ENCODE measurements at regions not wholly inside any gene's neighbourhood (a gene's known extent, or its start where the extent isn't known, plus 50 kb on each side); places are given as distances from the start of the nearest gene placed in this dataset.
"Not testable (repeated sequence)": the region's sequence is repeated elsewhere in the genome, so short reads cannot be mapped to it uniquely, and the experiment has no call there.

DNA sequence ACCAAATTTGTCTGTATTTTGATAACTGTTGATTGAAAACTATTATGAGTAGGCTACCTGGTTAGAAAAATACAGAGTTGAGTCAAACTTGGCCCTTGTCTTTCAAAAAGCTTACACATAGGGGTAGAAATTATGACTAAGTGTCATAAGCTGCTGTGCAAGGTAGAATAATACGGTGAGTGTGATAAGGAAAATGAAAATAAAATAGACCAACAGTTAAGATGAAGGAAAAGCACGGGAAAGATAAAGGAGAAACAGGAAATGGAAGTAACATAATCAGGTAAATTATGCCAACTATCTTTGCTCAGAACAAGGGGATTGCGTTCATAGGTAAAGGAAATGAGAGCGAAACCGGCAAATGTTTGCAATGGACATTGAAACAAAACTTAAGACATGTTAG is 302.5 kb downstream of the PCDH7 start:
- no peak for DNase-seq

DNA sequence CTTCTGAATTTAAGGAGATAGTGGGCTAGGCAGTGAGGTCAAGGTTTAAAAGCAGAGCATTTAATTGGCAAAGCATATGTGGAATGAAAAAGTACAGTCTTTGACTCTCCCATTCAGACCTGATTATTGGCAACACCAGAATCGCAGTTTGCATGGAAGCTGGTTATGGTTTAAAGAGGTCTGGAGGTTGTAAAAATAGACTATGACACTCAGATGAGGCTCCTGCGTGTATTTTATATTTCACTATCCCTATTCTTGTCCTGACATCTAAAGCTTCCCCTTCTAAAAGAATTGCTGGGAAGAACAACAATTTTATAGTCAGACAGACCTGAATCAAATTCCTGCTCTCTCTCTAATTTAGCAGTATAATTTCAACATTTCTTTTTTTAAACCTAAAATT is 302.9 kb downstream of the PCDH7 start:
- no peak for DNase-seq

DNA sequence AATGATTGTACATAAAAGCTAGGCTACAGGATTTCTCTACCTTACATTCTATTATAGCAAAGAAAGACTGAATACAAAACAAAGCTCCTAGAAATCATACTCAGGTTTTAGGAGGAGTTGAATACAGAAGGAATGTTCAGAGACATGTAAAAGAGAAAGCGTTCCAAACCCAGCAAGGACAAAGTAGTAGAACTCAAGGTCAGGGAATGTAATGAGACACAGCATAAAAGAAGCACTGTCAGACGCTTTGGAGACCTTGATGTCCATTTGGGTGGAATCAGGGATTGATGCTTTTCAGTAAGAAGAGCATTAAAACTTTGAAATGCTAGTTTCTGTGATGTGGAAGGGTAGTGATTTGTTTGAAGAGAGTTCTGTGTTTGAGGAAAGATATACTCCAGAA is 303.6 kb downstream of the PCDH7 start:
- no peak for DNase-seq

DNA sequence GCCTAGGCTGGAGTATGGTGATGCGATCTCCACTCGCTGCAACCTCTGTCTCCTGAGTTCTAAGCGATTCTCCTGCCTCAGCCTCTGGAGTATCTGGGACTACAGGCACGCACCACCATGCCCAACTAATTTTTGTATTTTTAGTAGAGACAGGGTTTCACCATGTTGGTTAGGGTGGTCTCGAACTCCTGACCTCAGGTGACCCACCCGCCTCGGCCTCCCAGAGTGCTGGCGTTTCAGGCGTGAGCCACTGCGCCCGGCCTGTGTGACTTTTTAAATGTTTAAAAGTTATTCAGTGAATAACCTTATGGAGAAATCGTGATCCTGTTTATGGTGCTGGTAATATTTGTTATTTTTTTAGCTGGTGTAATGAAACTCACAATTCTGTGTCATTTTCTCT is 304.6 kb downstream of the PCDH7 start:
- not testable (repeated sequence) for DNase-seq

DNA sequence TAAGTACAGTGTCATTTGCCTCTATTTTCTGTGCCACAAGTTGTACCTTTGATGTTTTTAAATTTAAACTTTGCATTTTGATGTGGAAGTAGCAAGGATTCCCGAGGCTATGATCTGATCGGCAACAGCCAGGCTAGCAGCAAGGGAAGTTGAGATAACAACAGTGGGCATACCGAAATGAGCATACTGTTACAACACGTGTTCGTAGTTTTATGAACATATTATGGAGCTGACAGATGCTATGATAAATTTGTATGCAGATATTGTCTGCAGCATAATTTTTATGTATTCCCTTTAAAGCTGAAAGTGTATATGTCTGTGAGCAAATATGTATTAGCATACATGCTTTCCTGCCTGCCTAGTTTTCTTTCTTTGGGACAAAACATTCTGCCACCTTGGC is 306.1 kb downstream of the PCDH7 start:
- DNase-seq: no peak

DNA sequence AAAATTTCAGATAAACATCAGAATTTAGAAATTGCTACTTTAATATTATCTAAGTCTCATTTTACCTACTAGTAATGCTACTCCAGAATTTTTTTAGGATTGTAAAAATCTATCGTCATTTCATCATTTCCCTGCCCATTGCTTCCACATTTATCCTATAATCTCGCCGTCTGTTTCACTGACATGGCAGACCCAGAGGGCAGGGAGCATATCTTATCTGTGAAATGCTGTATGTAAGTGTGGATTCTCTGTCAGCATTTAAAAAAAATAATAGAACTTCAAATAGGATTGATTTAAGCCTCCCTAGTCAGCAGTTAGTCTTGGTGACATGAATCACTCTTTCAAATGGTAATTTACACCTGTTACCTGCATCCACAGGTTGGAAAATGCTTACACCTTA is 314.4 kb downstream of the PCDH7 start:
- no peak for DNase-seq

DNA sequence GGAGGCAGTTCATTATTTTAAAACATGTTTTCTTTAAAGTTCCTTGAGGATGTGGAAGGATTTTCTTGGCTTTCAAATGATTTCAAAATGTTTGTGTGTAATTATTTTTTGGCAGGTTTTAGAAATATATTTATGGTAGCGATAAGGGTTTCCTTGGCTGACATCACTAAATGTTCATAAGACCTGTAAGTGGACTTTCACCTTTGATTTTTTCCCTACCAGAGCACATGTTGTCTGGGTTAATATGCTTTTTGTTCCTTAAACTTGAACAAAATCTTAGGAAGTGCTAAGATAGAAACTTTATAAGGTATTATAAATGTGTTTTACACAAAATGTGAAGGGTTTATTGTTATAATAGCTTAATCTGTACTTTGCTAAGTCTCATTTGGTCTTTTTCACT is 315.6 kb downstream of the PCDH7 start:
- no peak for DNase-seq

DNA sequence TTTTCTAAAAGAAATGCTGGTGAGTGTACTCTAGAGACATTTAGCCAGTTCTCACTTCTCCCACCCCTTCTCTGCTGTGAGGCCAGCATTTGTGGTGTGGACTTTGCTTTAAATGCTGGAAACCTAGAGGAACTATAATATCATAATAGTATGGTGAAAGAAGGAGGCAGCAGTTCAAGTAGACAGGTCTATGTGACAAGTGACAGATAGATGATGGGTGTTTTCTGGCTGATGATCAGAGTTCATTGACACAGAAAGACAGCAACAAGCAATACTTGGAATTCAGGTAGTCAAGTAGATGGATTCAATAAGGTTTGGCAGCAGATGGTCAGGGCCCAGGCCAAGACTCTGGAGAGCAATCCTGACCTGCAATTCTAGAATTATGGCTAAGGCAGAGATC is 317.5 kb downstream of the PCDH7 start:
- no peak for DNase-seq

DNA sequence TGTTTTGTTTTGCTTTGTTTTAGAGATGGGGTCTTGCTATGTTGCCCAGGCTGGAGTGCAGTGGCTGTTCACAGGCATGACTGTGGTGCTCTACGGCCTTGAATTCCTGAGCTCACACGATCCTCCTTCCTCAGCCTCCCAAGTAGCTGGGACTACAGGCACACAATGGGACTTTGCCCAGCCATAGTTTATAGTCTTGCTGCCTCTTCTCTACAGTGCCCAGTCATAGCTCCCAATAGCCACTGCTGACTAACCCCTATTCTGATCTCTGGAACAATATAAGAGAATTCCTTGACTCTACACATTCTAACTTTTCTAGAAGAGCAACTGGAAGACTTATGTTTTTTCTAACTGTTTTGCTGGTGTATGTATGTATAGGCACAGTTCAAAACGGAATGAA is 319.2 kb downstream of the PCDH7 start:
- DNase-seq: no peak

DNA sequence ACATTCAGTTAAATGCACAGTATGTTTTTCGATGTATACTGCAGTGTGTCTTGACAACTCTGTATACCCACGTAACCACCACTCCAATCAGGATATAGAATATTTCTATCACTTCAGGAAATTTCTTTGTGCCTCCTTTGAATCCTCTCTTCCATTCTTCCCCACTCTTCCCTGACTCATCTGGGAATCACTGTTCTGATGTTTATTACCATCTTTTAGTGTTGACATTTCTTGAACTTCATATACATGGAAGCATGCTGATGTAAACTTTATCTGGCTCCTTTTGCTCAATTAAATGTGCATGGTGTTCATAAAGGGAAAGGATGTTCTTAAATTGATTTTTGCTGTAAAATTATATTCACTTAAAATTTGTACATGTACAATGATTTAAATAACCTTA is 319.9 kb downstream of the PCDH7 start:
- no peak for DNase-seq

DNA sequence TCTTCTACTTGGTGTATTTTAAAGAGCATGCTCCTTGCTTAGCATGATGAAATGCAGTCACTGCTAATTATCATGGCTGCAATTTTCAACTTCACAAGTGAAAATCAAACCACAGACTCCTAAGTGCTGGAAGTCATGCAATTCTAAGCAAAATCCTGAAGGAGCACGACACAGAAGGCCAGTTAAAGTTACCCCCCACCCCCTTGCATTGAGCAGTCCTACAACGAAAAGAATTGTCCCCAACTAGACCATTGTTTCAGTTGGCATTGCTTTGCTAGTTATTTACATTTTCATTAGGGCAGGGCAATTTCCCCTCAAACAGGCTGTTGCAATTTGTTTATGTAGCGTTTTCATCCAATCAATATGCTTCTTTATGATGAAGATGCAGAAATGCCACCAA is 321.2 kb downstream of the PCDH7 start:
- DNase-seq: no peak

DNA sequence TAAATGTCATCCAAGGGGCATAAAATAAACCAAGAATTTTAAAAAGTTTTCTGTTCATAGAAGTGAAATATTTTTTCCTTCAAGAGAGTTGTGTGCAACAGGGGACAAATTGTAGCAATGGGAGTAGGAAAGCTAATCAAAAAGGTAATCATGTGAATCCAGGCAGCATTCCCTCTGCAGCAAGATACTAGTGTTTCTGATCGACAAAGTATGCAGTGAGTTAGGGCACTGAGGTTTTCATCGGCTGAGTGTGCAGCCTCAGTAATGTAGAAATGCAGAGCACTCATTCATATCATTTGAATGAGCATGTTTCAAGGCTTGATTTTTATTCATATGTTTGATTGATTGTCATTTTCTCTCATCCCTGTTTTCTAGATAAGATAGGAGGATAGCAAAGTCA is 321.7 kb downstream of the PCDH7 start:
- DNase-seq: no peak

DNA sequence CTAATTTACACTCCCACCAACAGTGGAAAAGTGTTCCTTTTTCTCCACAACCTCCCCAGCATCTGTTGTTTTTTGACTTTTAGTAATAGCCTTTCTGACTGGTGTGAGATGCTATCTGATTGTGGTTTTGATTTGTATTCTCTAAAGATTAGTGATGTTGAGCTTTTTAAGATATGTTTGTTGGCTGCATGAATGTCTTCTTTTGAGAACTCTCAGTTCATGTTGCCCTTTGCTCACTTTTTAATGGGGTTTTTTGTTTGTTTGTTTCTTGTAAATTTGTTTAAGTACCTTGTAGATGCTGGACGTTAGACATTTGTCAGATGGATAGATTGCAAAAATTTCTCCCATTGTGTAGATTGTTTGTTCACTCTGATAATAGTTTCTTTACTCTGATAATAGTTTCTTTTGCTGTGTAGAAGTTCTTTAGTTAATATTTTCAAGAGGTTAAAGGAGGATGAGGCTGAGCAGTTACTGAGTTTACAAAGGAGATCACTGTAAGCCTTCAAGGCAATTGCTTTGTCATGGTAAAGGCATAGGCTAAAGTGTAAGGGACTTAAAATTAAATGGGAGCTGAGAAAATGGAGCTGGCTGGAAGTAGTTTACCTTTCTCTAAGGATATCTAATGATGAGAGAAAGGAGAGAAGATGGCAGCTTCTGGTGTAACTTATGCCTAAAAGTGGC is 323.4 kb downstream of the PCDH7 start:
- DNase-seq: no peak

DNA sequence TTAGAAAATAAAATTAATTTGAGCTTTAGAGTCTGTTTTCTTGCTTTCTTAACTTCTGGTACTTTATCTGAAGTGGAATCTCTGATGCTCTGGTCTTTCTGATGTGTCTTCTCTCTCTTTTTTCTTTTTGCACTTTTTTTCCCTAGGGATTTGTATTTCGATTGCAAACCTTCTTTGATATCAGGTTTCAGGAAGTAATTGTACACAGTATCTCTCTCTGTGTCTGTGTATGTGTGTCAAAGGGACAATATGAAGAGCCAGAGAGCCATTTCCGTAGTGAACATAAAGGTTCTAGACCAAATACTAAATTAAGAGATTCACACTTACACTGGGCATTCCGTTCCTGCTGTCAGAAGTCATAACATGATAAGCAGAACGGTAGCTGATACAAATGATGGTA is 325.0 kb downstream of the PCDH7 start:
- DNase-seq: no peak

DNA sequence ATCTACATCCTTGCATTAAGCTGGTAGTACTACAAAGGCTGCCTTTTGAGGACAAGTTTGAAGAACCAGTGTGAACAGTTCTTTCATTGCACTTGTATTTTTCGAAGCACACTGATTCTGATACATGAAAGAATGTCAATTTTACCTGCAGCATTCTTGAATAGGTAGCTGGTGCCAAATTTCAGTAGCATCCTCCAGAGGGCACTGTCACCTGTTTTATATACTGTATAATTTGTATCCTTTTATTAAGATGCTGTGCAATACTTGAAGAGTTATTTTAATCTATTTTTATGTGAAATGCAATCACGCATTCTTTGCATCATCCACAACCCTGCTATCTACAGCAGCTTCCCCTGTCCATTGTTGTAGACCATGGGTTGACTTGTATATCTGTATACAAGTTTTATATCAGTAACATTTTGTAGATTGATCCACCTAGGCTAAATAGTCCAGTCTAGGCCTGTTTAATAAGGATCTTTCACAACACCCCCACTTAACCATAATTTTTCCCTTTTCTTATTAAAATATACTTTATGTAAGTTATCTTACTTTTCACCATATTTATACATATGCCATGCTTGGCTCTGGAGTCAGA is 325.7 kb downstream of the PCDH7 start:
- no peak for DNase-seq

DNA sequence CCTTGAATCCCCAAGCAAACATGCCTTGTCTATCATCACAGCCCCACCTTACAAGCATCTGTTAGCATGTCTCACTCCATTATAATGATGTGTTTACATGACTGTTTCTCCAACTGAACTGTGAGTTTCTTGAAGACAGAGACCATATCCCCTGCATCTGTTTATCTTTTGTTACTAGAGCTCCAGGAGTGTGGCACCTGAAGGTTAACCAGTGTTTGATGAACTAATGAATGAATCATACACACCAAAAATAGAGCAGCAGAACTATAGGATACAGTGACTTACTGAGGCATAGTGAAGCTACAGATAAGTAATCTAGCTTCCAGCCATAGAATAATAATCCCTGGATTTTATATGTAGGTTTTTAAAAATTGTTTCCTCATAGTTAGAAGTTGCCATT is 331.0 kb downstream of the PCDH7 start:
- DNase-seq: no peak

DNA sequence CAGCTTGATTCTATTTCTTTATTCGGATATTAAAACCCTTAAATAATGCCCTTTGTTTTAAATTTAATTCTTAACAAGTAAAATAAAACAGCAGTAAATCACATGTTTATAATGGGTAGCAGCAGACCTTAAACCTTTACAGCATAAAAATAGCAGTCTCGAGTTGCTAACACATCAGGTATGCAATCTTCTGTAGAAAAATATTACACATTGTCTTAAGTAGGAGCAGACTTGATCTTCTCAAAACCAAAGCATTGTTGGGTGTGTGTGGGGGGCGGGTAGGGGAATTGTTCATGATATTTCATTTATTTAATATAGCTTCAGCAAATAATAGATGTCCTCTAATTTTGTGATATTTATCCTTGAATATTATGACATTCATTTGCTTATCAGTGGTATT is 331.4 kb downstream of the PCDH7 start:
- no peak for DNase-seq

DNA sequence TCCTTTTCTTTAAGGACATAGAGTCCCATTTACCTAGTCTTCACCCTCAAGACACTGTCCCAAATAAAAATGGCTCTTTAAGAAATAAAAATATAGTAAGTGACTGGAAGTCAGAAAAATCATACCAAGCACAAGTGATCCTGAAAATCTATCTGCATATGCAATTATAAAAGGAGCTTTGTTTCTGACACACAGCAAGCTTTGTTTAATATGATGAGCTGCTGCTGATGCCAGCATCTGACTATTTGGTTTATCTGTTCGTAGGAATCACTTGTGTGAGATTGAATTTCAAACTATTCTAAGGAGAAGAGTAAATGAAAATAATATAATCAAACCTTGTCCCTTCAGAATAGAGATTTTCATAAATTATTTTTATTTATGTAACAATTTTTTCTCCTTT is 332.4 kb downstream of the PCDH7 start:
- no peak for DNase-seq

DNA sequence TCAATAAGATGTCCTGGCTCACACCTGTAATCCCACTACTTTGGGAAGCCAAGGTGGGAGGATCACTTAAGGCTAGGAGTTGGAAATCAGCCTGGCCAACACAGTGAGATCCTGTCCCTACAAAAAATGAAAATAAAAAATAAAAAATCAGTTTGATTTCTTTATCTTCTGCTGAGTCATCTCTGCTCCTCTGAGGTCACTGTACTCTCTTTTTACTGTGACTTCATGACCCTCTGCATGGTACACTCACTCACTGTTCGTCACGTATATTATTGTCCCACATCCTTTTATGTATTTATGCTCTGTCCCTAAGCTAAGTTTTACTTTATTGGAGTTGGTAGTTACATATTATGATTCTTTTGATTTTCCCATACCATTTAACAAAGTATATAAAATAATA is 333.3 kb downstream of the PCDH7 start:
- DNase-seq: no peak

DNA sequence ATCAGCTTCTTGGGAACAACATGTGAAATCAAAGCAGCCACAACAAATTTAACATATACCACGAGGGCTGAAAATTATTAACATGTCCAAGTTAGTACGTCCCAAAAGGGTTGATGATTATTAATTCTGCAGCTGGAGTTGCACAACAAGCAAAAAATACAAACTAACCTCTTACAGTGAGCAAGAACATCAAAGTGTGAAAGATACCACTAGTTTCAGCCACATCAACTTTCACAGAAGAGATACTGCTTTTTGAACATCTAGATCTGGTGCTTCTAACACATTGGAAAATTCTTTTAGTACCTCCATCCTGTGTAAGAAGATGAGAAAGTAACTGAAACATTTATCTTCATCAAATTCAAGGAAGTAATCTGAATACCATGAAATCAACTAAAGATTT is 334.1 kb downstream of the PCDH7 start:
- DNase-seq: no peak

DNA sequence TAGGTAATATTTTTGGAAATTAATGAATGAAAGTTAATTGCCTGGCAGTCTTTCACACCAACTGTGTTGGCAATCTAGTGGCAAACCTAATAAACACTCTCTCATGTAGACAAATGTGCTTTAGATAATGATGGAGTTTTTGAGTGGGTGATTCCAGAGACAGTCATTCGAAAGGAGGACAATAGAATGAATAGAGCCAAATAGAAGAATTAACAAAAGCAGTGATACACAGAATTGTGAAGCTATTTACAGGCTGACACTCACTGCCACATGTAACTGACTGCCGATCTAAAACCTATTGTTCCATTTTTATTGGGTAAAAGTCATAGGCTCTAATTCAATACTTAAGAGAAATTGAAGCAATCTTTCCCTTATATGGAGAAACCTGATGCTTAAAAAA is 338.5 kb downstream of the PCDH7 start:
- no peak for DNase-seq

DNA sequence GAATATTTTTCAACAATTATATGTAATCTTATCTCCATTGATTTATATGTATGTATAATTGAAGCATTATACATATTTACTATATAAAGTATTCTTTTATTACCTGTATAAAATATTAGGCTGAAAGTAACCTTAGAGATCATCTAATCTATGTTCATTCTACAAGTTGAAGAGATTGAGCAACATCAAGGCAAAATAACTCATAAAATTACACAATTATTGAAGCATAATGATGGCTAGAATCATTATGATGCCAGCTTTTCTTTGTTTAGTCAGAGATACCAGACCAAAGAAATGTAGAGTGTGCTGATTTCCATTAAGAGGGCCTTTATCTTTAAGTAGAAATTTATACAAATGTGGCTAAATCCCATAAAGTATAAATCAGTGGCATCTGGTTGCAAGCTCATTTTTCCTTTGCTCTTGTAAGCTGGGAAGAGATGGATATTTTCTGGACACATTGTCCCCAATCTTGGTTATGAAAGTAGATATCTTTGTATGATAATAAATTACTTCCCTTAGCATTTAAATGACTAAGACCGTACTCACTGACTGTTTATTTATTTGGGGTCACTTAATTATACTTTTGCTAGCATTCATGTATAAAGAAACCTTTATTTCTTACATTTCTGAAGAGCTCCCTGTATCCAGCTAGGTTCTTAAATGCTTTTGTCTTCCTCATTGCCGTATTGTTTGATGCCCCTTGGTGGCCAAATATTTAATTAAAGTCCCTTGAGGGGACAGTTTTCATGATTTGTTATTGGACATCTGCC is 339.8 kb downstream of the PCDH7 start:
- no peak for DNase-seq

DNA sequence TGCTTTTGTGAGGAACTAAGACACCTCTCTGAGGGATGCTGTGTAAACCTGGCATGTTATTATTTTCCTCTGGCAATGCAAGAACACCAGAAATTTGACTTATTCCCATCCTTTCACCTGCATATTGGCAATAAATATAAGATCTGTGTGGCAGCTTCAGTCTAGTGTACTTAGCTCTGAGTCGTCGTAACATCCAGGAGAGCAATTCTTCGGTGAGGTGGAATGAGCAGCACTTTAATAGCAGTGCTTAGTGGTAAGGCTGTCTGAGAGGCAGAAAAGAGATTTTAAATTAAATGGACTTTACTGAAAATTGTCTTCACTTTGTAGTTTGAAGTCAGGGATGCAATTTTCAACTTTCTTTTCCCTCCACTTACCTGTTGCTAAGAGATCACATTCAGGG is 344.9 kb downstream of the PCDH7 start:
- no peak for DNase-seq

DNA sequence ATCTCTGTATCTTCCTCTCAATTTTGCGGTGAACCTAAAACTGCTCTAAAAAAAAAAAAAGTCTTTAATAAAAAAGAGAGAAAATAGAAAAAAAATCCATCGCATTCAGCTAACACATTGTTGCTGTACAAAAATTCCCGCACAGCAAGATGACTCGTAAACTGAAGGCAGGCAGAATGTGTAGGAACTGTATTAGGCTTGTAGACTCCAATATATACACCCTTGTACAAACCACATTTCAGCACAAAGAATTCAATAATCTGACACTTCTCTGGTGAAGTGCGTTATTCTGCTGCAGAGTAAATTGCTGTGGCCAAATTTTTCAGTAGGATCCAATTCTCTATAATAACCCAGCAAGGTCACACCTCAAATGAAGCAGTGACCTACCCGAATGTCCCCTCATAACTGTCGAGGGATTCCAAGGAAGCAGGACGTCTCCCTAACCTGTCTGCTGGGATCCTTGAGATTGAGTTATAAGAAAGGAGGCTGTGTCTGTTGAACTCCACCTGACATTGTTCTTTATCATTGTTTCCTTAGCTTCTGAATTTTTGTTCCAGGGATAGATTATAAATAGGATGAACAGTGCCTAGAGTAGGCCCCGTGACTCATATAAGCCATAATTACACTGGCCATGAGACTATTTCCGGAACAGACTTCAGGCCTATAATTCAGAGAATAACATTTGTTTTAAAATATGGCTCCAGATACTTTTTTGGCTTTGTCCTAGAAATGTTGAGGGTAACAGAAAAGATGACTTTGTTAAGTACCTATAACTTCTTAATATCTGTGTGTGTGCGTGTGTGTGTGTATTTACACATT is 348.3 kb downstream of the PCDH7 start:
- no peak for DNase-seq
